Osteoblast (primary cell): ENCODE measurements at regions not wholly inside any gene's neighbourhood (a gene's known extent, or its start where the extent isn't known, plus 50 kb on each side); places are given as distances from the start of the nearest gene placed in this dataset.

Source experiments
- DNase-seq: peaks from one replicate; pipeline ENCODE4 v3.0.0; 2011; ENCODE audit warnings: low spot score, mixed read lengths; ENCODE audit not compliant: insufficient read length; ENCODE audit errors: missing footprints
- H2AFZ ChIP-seq: 2 replicates; pipeline ENCODE4 v1.6.0; 2011; ENCODE audit warnings: mild to moderate bottlenecking, low read length
- H3K27ac ChIP-seq: 2 replicates; pipeline ENCODE4 v1.5.1; 2011; ENCODE audit warnings: mild to moderate bottlenecking, low read depth, low read length, moderate library complexity
- H3K27me3 ChIP-seq: 2 replicates; pipeline ENCODE4 v1.6.0; 2012; ENCODE audit warnings: mild to moderate bottlenecking, control low read depth, inconsistent platforms, low read length, moderate library complexity; ENCODE audit not compliant: insufficient read depth
- H3K36me3 ChIP-seq: 2 replicates; pipeline ENCODE4 v1.5.1; 2011; ENCODE audit warnings: mild to moderate bottlenecking, low read length, control low read depth, moderate library complexity; ENCODE audit not compliant: insufficient read depth
- H3K4me1 ChIP-seq: 2 replicates; pipeline ENCODE4 v1.5.1; 2011; ENCODE audit warnings: mild to moderate bottlenecking, low read length, control low read depth, moderate library complexity; ENCODE audit not compliant: insufficient read depth
- H3K4me2 ChIP-seq: 2 replicates; pipeline ENCODE4 v1.6.0; 2011; ENCODE audit warnings: mild to moderate bottlenecking, low read length; ENCODE audit not compliant: insufficient read depth
- H3K4me3 ChIP-seq: fragments of 200-600 bp; sonication (generic); 3 replicates; pipeline ENCODE4 v1.5.1; 2012; ENCODE audit warnings: mild to moderate bottlenecking, low read length, inconsistent platforms; ENCODE audit not compliant: insufficient read depth
- H3K79me2 ChIP-seq: 2 replicates; pipeline ENCODE4 v1.6.0; 2012; ENCODE audit warnings: mild to moderate bottlenecking, low read length, control low read depth, inconsistent platforms; ENCODE audit not compliant: insufficient read depth
- H3K9me3 ChIP-seq: 2 replicates; pipeline ENCODE4 v1.5.1; 2011; ENCODE audit warnings: low read depth, low read length, control low read depth
- H4K20me1 ChIP-seq: 2 replicates; pipeline ENCODE4 v1.6.0; 2012; ENCODE audit warnings: mild to moderate bottlenecking, low read length, control low read depth; ENCODE audit not compliant: insufficient read depth
- TF ChIP-seq, protein P1 (sequence below): IDR thresholded peaks from 2 replicates; pipeline ENCODE4 v1.5.1; 2011; ENCODE audit warnings: mild to moderate bottlenecking, low read depth, low read length, moderate library complexity; ENCODE audit errors: extremely low read depth

DNA sequence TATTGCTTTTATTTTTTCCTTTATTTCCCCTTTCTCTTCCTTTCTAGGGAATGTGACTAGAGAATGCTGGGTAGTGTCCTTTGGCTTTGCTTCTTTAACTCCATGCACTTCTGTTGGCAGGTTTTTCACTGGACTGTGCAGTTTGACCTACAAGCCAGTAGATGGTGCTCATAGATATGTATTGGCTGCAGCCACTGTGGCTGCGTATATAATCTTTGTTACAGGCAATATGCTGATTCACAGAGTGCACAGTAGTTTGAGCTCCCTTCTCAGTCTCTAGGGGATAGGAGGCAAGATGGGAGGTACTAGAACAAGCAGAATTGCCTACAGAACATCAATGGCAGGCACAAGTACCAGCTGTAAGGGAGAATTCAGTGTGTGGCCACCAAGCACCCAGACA, 503.5 kb downstream of the LRFN5 start:
- Histone ChIP-seq H3K36me3 (no peaks in the 10 kb centered on the region), H4K20me1 (no peaks in the 10 kb centered on the region), H3K27me3 (peaks cover 3% of the 10 kb centered on the region), H3K4me2 (no peak overlapping the region), H3K4me1 (peaks cover 20% of the 10 kb centered on the region), H3K4me3 (no peak overlapping the region), H2AFZ (no peak overlapping the region), H3K27ac (no peak overlapping the region), H3K79me2 (no peaks in the 10 kb centered on the region), H3K9me3 (no peaks in the 10 kb centered on the region)
- TF ChIP-seq, protein P1, sequence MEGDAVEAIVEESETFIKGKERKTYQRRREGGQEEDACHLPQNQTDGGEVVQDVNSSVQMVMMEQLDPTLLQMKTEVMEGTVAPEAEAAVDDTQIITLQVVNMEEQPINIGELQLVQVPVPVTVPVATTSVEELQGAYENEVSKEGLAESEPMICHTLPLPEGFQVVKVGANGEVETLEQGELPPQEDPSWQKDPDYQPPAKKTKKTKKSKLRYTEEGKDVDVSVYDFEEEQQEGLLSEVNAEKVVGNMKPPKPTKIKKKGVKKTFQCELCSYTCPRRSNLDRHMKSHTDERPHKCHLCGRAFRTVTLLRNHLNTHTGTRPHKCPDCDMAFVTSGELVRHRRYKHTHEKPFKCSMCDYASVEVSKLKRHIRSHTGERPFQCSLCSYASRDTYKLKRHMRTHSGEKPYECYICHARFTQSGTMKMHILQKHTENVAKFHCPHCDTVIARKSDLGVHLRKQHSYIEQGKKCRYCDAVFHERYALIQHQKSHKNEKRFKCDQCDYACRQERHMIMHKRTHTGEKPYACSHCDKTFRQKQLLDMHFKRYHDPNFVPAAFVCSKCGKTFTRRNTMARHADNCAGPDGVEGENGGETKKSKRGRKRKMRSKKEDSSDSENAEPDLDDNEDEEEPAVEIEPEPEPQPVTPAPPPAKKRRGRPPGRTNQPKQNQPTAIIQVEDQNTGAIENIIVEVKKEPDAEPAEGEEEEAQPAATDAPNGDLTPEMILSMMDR = peak; percentile 91
- peak; percentile 82 for DNase-seq

DNA sequence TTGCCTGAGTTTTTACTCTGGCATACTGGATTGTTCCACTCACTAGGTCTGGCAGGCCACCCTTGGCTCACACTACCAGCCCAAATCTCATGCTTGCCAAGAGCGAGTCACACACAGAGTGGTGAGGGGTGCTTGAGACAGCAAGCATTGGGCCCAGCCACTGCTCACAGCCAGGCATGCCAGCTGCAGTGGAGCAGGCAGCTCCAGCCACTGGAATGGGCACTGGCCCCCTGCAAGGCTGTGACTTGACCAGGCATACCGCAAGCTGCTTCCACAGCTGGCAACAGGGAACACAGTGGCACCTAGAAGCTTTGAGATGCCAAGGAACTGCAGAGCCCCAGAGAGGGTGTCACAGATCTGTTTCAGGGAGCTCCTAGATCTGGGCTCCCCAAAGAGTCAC, 488.5 kb downstream of the LRFN5 start:
- no peak overlapping the region for H3K4me3 ChIP-seq
- H3K4me1 ChIP-seq = no peaks in the 10 kb centered on the region
- H2AFZ ChIP-seq = no peak overlapping the region
- H3K79me2 ChIP-seq = no peaks in the 10 kb centered on the region
- H3K9me3 ChIP-seq = no peaks in the 10 kb centered on the region
- H4K20me1 ChIP-seq = no peaks in the 10 kb centered on the region
- TF ChIP-seq, protein P1 = no peak
- no peaks in the 10 kb centered on the region for H3K36me3 ChIP-seq
- H3K27ac ChIP-seq = no peak overlapping the region
- H3K27me3 ChIP-seq = no peaks in the 10 kb centered on the region
- no peak for DNase-seq
- H3K4me2 ChIP-seq = no peak overlapping the region

DNA sequence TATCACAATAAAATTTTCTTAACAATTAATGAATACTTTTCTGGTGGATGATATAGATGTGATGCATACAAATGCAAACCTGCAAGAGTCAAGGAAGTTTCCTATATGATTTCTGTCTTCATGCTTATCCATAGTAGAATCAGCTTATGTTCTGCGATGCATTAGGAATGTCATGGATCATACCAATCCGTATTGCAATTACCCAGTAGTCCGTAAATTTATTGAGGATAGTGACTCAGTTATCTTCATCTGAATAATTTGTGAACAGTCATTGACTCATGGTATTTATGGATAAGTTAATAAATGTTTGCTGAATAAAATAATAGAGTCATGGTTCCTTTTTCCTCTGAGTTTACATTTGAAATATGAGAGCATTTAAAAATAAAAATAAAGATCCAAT, 483.4 kb downstream of the LRFN5 start:
- Histone ChIP-seq H3K27me3 (no peaks in the 10 kb centered on the region), H3K79me2 (no peaks in the 10 kb centered on the region), H3K4me3 (no peak overlapping the region), H3K27ac (no peak overlapping the region), H3K4me1 (no peaks in the 10 kb centered on the region), H3K4me2 (no peak overlapping the region), H3K9me3 (no peaks in the 10 kb centered on the region), H2AFZ (no peak overlapping the region), H3K36me3 (no peaks in the 10 kb centered on the region), H4K20me1 (no peaks in the 10 kb centered on the region)
- no peak for DNase-seq
- TF ChIP-seq, protein P1 = no peak

DNA sequence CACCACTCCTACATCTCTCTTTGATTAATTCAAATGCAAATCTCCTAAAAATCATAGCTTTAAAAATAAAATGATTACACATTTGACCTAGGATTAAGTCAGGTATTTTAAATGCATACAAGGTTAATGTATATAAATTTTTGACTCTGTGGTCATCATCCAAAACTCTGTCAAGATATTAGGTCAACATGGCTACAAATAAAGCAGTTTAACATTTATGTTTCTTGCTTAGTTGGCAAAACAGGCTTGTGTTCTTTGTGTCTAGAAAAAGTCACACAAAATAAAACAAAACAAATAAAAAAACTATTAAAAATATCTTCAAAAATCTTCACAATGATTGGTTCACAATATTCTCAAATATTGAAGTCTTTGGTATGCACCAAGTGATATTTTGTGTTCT, 473.2 kb downstream of the LRFN5 start:
- no peaks in the 10 kb centered on the region for H3K9me3 ChIP-seq
- DNase-seq = no peak
- H2AFZ ChIP-seq = no peak overlapping the region
- no peak overlapping the region for H3K27ac ChIP-seq
- H3K79me2 ChIP-seq = no peaks in the 10 kb centered on the region
- H3K4me1 ChIP-seq = no peaks in the 10 kb centered on the region
- no peaks in the 10 kb centered on the region for H4K20me1 ChIP-seq
- no peaks in the 10 kb centered on the region for H3K27me3 ChIP-seq
- H3K36me3 ChIP-seq = no peaks in the 10 kb centered on the region
- H3K4me3 ChIP-seq = no peak overlapping the region
- TF ChIP-seq, protein P1 = no peak
- H3K4me2 ChIP-seq = no peak overlapping the region
